OCI-LY7 (cell line): ENCODE measurements at regions not wholly inside any gene's neighbourhood (a gene's known extent, or its start where the extent isn't known, plus 50 kb on each side); places are given as distances from the start of the nearest gene placed in this dataset.
A peak's percentile ranks its signal among the peaks of the same experiment; 100 is the strongest.

Experiments used
- BruUV-seq: library from RNA; stranded (reverse); fragments of 400-500 nt; replicated peaks from 2 replicates; lab custom pipeline; 2021; lab: Mats Ljungman, UMichigan
- CTCF ChIA-PET: fragments of 300-600 bp; sonication (Branson Sonifier 250); formaldehyde crosslinking; loops from one replicate; lab custom pipeline; 2022; ENCODE audit warnings: antibody characterized with exemption; ENCODE audit not compliant: unreplicated experiment; lab: Charles Lee
- POLR2A ChIA-PET: fragments of 300-600 bp; sonication (Branson Sonifier 250); formaldehyde crosslinking; loops from one replicate; lab custom pipeline; 2022; ENCODE audit warnings: antibody characterized with exemption; lab: Charles Lee
- DNase-seq: peaks from one replicate; pipeline ENCODE4 v3.0.0-alpha.2; 2015; ENCODE audit warnings: low spot score
- H2AFZ ChIP-seq: fragments of 200-600 bp; sonication (generic), shearing (Covaris generic); 2 replicates; pipeline ENCODE4 v1.6.1; 2014; ENCODE audit warnings: mild to moderate bottlenecking, antibody characterized with exemption, low read length, moderate library complexity
- H3K27ac ChIP-seq: fragments of 200-600 bp; sonication (generic); 2 replicates; pipeline ENCODE4 v1.5.1; 2014; ENCODE audit warnings: mixed run types, low read depth, mild to moderate bottlenecking, moderate library complexity, low read length, inconsistent platforms; ENCODE audit not compliant: poor library complexity, severe bottlenecking
- H3K36me3 ChIP-seq: fragments of 200-600 bp; sonication (generic); 2 replicates; pipeline ENCODE4 v1.6.1; 2014; ENCODE audit warnings: mild to moderate bottlenecking, antibody characterized with exemption, low read length, moderate library complexity, mixed read lengths; ENCODE audit not compliant: insufficient read depth
- H3K4me1 ChIP-seq: fragments of 200-600 bp; sonication (generic); 2 replicates; pipeline ENCODE4 v1.5.1; 2014; ENCODE audit warnings: mild to moderate bottlenecking, low read length; ENCODE audit not compliant: insufficient read depth, poor library complexity, severe bottlenecking
- H3K4me2 ChIP-seq: fragments of 200-600 bp; sonication (generic); 2 replicates; pipeline ENCODE4 v1.6.1; 2014; ENCODE audit warnings: mild to moderate bottlenecking, low read length
- H3K4me3 ChIP-seq: fragments of 200-600 bp; sonication (generic); 2 replicates; pipeline ENCODE4 v1.5.1; 2014; ENCODE audit warnings: mild to moderate bottlenecking, low read depth, low read length; ENCODE audit not compliant: poor library complexity, severe bottlenecking
- H3K79me2 ChIP-seq: fragments of 200-600 bp; sonication (generic); 2 replicates; pipeline ENCODE4 v1.6.1; 2016; ENCODE audit warnings: low read depth, mild to moderate bottlenecking, low read length, moderate library complexity, mixed read lengths; ENCODE audit not compliant: insufficient read depth
- H3K9me2 ChIP-seq: fragments of 200-600 bp; sonication (generic); 2 replicates; pipeline ENCODE4 v1.6.1; 2016; ENCODE audit warnings: mild to moderate bottlenecking, low read length, mixed read lengths; ENCODE audit not compliant: insufficient read depth
- H3K9me3 ChIP-seq: fragments of 200-600 bp; sonication (generic); 2 replicates; pipeline ENCODE4 v1.6.1; 2014; ENCODE audit warnings: mild to moderate bottlenecking, mixed run types, low read length, mixed read lengths
- H4K20me1 ChIP-seq: fragments of 200-600 bp; sonication (generic); 2 replicates; pipeline ENCODE4 v1.6.1; 2014; ENCODE audit warnings: mild to moderate bottlenecking, antibody characterized with exemption, low read length, moderate library complexity, mixed read lengths; ENCODE audit not compliant: insufficient read depth
- CTCF ChIP-seq: fragments of 200-600 bp; sonication (generic); conservative IDR thresholded peaks from 2 replicates; pipeline ENCODE4 v1.5.1; 2014; ENCODE audit warnings: mild to moderate bottlenecking, antibody characterized with exemption, low read length, moderate library complexity, mixed read lengths
- EZH2phosphoT487 ChIP-seq: fragments of 200-600 bp; sonication (generic); IDR thresholded peaks from 2 replicates; pipeline ENCODE4 v1.6.1; 2018; ENCODE audit warnings: low read depth, borderline replicate concordance, mild to moderate bottlenecking, mixed run types, antibody characterized with exemption, low read length, moderate library complexity, mixed read lengths
- intact Hi-C: fragments of 100-400 bp; cut with micrococcal nuclease; formaldehyde crosslinking; loops from one replicate; pipeline ENCODE4 v1.10.0; 2022; ENCODE audit not compliant: unreplicated experiment

GRCh38 chr21:28464095-28464494, 528.6 kb downstream of the LTN1 start:
- H3K36me3 ChIP-seq, result no peaks in the 10 kb centered on the region

GRCh38 chr21:28459193-28459592, 533.5 kb downstream of the LTN1 start:
- ChIA-PET CTCF (no interaction called here), POLR2A (interaction anchor here (0.6 kb wide), 1 partner anchor 114 kb away, joined by 3 read pairs; no protein-coding TSS in a partner anchor)
- TF ChIP-seq CTCF, result no peak
- TF ChIP-seq EZH2phosphoT487, result no peak
- no peak overlapping the region for H3K4me2 ChIP-seq
- peaks cover 5% of the 10 kb centered on the region for H3K4me1 ChIP-seq
- no peaks in the 10 kb centered on the region for H3K9me2 ChIP-seq
- no TSS peak for BruUV-seq
- H3K27ac ChIP-seq, result no peak overlapping the region
- no peaks in the 10 kb centered on the region for H3K36me3 ChIP-seq
- H3K9me3 ChIP-seq, result no peaks in the 10 kb centered on the region
- intact Hi-C loops, result no loop called here
- peak; percentile 2 for DNase-seq
- no peaks in the 10 kb centered on the region for H3K79me2 ChIP-seq
- H4K20me1 ChIP-seq, result no peaks in the 10 kb centered on the region
- H2AFZ ChIP-seq, result no peak overlapping the region
- H3K4me3 ChIP-seq, result no peak overlapping the region

More at GRCh38 chr21:28464095-28464494, 528.6 kb downstream of the LTN1 start:
- no peaks in the 10 kb centered on the region for H3K79me2 ChIP-seq
- H2AFZ ChIP-seq, result no peak overlapping the region
- no peak overlapping the region for H3K4me2 ChIP-seq
- DNase-seq, result no peak
- no peak overlapping the region for H3K27ac ChIP-seq
- intact Hi-C loops, result no loop called here
- H3K9me3 ChIP-seq, result no peaks in the 10 kb centered on the region
- no peak overlapping the region for H3K4me3 ChIP-seq
- H4K20me1 ChIP-seq, result no peaks in the 10 kb centered on the region
- no peaks in the 10 kb centered on the region for H3K4me1 ChIP-seq
- POLR2A ChIA-PET, result no interaction called here
- CTCF ChIA-PET, result no interaction called here
- no TSS peak for BruUV-seq
- TF ChIP-seq CTCF (no peak), EZH2phosphoT487 (no peak)
- H3K9me2 ChIP-seq, result no peaks in the 10 kb centered on the region

GRCh38 chr21:28458446-28458845, 534.2 kb downstream of the LTN1 start:
- Histone ChIP-seq H3K79me2 (no peaks in the 10 kb centered on the region), H4K20me1 (no peaks in the 10 kb centered on the region), H3K9me2 (no peaks in the 10 kb centered on the region), H3K4me2 (no peak overlapping the region), H3K4me3 (no peak overlapping the region), H3K9me3 (no peaks in the 10 kb centered on the region), H3K36me3 (no peaks in the 10 kb centered on the region), H3K27ac (no peak overlapping the region), H3K4me1 (peaks cover 5% of the 10 kb centered on the region), H2AFZ (no peak overlapping the region)
- intact Hi-C loops, result no loop called here
- ChIA-PET POLR2A (interaction anchor here (0.6 kb wide), 1 partner anchor 115 kb away, joined by 3 read pairs; no protein-coding TSS in a partner anchor), CTCF (no interaction called here)
- TF ChIP-seq CTCF (no peak), EZH2phosphoT487 (no peak)
- BruUV-seq, result no TSS peak
- DNase-seq, result no peak
